ENCODE measurements at regions not wholly inside any gene's neighbourhood (a gene's known extent, or its start where the extent isn't known, plus 50 kb on each side); places are given as distances from the start of the nearest gene placed in this dataset.

DNA sequence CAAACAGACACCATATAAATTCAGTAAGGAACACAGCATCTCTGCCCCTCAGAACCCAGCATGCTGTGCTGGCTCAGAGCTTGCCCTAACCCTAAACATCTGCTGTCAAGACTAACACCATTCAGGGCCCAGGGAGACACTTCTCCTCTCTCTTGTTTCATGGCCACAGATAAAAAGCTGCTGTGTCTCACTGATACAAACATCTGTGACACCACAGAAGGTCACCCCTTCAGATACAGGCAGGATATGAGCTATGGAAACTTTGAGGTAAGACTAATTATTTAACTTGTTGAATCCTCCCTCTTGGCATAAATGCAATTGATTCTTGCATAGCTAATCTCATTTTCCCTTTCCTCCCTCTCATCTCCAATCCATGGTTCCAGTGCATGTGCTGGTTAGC, 61.6 kb upstream of the GPR12 start:
- no peak for DNase-seq

DNA sequence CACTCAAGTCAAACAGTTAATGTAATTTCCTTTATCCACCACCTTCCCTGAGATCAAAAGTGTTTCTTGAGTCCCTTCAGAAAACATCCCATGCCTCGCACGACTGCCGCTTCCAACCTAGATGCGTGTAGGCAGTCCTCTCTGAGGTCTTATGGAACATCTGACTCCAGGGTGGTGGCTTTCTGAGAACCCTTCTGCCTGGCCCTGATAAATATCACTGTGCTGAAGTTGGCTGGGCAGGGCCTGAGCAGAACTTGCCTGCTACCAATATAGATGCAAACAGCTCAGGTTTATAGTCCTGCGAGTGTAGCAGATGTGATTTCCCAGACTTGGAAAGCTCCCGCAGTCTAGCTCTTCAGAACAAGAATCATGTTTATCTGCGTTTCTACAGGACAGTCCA, 61.1 kb upstream of the GPR12 start:
- DNase-seq: no peak

DNA sequence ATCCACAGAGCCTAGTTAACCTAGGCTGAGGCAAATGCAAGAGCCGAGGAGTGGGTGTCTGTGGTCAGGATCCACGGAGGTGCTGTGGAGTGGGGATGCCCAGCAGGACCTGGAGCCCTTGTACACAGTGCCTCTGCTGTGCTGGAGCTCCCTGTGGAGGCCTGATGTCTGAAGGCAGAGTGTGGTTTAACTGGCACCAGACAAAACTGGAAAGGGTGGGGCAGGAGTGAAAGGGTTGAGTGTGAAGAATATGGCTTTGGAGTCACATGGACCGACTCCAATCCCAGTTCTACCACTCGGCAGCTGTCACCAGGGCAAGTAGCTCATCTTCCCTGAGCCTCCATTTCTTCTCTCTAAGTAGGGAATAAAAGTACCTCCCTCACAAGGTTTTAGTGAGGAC, 60.3 kb upstream of the GPR12 start:
- no peak for DNase-seq

DNA sequence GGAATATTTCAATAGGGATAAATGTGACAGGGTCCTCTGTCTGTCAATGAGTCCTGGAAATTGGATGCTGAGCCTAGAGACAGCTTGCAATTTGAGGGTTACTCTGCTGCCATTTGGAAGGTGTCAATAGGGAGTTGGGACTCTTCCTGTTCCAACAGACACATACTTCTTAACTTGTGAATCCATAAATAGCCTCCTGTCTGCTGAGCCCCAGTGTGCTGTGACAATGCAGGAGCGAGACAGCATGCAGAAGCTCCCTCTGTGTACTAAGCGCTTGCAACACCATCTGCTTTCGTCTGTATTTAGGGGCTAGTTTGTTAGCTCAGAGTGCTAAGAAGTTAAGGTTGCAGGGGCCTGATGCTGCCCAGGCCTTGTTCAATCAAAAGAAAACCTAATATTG, 58.5 kb upstream of the GPR12 start:
- no peak for DNase-seq

DNA sequence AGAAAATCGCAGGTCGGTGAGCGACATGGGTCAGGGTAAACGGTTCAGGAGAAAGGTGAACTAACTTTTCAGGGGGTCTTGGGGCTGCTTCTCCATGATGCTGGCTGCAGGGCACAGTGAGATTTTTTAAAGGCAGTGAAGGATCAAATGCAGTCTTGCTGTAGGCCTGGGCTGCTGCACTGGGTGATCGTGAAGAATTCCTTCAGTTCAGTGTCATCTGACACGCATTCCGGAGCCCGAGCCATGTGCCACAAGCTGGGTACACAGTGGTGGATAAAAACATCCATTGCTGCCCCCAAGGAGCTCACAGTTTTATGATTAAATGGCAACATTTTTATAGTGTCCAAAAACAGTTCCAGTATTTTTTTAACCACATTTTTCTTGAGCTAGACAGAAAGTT, 56.3 kb upstream of the GPR12 start:
- no peak for DNase-seq

DNA sequence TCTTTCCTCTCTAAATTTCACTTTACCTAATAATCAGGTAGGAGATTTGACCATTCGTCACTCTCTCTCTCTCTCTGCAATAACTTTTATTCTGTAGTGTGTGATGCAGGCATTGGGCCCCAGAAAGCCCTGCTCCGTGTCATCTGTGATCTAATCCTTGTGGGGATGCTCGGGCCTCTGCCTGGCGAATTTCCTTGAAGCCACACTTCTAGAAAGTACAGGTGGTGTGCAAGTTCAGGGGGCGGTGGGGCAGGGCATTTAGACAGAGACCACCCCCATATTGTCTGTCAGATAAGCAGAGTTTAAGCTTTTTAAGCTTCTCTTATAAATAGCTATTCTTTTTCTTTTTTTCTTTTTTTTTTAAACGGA, 53.4 kb upstream of the GPR12 start:
- DNase-seq: no peak

DNA sequence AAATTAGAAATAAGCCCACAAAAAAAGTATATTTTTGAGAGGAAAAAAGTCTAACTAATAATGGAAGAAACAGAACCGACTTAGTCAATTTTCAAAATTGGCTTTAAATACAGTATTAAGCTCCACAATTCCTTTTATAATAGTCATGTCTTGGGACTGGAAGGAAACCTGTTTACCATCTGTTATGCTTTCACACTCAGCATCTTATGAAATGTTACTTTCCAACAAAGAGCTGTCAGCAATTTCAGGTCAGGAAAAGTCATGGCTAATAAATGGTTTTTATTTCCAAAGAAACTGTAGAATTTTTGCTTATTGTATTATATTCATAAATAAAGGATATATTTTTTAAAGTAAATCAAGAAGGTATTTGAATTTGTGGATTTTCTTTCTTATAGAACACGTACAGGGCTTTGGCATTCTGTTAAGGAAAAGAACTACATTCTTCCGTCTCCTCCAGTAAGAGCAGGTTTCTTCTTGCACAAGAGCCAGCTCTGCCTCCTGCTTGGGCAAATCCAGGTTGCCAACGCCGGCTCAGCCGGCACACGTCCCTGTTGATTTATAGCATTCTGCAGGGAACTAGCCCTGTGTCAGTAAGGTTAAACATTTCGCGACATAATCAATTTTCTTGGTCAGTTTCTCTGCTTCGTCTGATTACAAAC, 52.9 kb upstream of the GPR12 start:
- no peak for DNase-seq

DNA sequence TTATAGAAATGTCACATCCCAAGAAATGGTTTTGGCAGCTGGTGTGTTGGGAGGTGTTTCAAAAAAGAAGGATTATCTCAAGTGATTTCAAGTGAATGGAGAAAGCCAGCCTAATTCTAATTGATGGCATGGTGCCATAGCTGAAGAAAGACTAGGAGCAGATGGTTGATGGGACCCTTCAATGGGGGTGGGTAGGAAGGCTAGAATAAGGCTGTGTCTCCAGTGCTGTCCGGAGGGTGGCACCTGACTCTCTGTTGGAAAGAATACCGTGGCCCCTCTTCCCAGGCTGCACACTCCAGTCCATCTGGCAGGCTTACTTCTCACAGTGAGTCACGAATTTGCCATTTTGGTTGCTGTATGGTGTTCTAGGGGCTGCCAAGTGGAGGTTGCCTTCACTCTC, 51.0 kb upstream of the GPR12 start:
- DNase-seq: no peak
